22Rv1 (cell line): ENCODE measurements at regions not wholly inside any gene's neighbourhood (a gene's known extent, or its start where the extent isn't known, plus 50 kb on each side); places are given as distances from the start of the nearest gene placed in this dataset.

ENCODE experiments used
- H3K27ac ChIP-seq: fragments of 450-650 bp; 2 replicates; pipeline ENCODE4 v1.5.1; 2017
- CTCF ChIP-seq: fragments of 450-650 bp; IDR thresholded peaks from 2 replicates; pipeline ENCODE4 v1.5.1; 2017; ENCODE audit warnings: mild to moderate bottlenecking
- ZFX ChIP-seq: fragments of 450-650 bp; IDR thresholded peaks from 2 replicates; pipeline ENCODE4 v1.6.1; 2017; ENCODE audit warnings: antibody characterized with exemption, borderline replicate concordance

GRCh38 chr7:42605406-42606192, 306.3 kb downstream of the C7orf25 start:
- no peak overlapping the region for H3K27ac ChIP-seq
- TF ChIP-seq CTCF (no peak), ZFX (no peak)

GRCh38 chr7:42603496-42603895, 308.4 kb downstream of the C7orf25 start:
- H3K27ac ChIP-seq, result no peak overlapping the region
- TF ChIP-seq CTCF, result no peak
- no peak for TF ChIP-seq ZFX

- no peak overlapping the region for H3K27ac ChIP-seq
- TF ChIP-seq ZFX (no peak), CTCF (no peak)
Observed at GRCh38 chr7:42597300-42597699, 314.6 kb downstream of the C7orf25 start.

- TF ChIP-seq CTCF (no peak), ZFX (no peak)
- no peak overlapping the region for H3K27ac ChIP-seq
Observed at GRCh38 chr7:42596737-42597136, 315.1 kb downstream of the C7orf25 start.

GRCh38 chr7:42593860-42594259, 318.0 kb downstream of the C7orf25 start:
- TF ChIP-seq CTCF (no peak), ZFX (no peak)
- no peak overlapping the region for H3K27ac ChIP-seq

- no peak overlapping the region for H3K27ac ChIP-seq
- TF ChIP-seq CTCF (no peak), ZFX (no peak)
Observed at GRCh38 chr7:42590771-42591310, 321.0 kb downstream of the C7orf25 start.

- H3K27ac ChIP-seq, result no peak overlapping the region
- TF ChIP-seq ZFX, result no peak
- no peak for TF ChIP-seq CTCF
Observed at GRCh38 chr7:42588876-42589275, 323.0 kb downstream of the C7orf25 start.
